GM12873 (cell line): ENCODE measurements at regions not wholly inside any gene's neighbourhood (a gene's known extent, or its start where the extent isn't known, plus 50 kb on each side); places are given as distances from the start of the nearest gene placed in this dataset.

Source experiments
- CTCF ChIP-seq: IDR thresholded peaks from 2 replicates; pipeline ENCODE4 v1.5.1; 2012; ENCODE audit warnings: low read depth, mild to moderate bottlenecking, moderate library complexity, low read length, control low read depth; ENCODE audit not compliant: insufficient read depth; ENCODE audit errors: missing control alignments

DNA sequence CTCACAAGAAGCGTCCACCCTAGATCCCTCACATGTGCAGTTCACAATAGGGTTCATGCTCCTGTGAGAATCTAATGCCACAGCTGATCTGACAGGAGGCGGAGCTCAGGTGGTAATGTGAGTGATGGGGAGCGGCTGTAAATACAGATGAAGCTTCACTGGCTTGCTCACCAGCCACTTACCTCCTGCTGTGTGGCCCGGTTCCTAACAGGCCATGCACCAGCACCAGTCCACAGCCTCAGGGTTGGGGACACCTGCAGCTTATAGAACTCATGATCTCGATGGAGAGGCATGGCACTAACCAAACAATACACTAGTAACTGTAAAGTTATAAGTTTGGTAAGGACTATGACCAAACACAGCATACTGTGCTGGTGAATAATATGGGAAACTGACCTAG is 368.0 kb upstream of the CDH5 start:
- TF ChIP-seq CTCF: no peak

DNA sequence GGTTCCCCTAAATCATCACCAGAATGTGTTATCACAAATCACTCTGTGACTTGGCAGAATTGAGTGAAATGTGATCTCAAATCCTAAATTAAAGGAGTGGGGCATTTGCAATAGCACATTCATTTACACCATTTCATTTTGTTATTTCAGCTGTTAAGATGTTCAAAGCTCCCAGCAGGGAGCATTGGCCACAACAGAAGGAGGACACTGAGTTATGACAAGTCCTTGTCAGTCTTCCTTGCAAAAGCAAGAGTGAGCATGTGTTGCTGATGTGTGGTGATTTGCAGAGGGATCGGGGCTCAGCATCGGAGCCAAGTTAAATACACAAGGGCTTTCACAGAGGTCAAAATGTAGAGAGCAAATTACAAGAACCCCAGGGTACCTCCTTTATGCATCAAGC is 372.2 kb upstream of the CDH5 start:
- TF ChIP-seq CTCF: no peak

DNA sequence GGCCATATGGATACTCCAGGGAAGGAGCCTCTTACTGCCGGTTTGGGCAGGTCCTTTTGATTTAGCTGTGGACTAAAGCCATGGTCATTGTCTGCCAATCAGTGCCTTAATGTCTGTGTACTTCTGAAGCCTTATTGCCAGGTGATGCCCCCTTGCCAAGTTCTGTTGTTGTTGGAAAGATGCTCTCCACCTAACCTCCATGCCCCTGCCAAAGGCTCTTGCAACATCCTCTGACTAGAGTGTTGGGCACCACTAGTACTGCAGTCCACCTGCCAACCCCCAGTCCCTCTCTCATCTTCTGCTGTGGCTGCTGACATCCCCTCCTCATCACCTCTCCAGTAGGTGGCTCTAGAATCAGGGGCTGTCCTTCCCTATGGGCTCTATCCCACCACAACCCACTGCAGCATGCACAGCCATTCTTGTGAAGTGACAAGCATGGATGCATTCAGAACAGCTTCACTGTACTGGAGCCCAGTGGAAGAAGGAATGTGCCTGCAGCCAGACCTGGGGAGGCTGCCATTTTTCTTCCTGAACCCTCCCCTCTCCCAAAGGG is 375.3 kb upstream of the CDH5 start:
- TF ChIP-seq CTCF: no peak

- TF ChIP-seq CTCF: no peak
These were observed 376.5 kb upstream of the CDH5 start for GRCh38 chr16:65989861-65990604.

DNA sequence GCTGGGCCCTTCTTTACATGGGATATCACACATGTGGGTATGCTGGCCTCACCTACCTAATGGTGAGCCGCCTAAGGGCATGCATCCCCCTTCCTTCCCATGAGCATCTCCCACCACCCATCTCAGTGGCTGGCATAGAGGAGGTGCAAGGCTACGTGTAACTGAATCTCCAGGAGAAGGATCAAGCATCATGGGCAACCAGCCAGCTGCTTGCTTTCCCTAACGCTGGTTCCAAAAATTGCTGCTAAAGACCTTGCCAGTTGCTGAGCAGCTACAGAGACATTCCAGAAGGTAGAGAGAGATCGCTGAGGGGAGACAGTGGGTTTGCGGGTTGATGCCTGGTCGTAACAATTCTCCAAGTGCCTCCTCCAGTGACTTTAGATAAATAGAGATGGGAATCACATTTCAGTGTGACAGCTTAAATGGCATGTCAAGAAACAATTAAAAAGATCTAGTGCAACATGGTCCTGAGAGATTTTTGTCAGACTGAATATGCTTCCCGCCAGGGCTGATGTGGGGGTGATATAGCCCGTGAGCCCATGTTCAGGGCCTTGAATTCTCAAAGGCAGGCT is 378.4 kb upstream of the CDH5 start:
- TF ChIP-seq CTCF: no peak

DNA sequence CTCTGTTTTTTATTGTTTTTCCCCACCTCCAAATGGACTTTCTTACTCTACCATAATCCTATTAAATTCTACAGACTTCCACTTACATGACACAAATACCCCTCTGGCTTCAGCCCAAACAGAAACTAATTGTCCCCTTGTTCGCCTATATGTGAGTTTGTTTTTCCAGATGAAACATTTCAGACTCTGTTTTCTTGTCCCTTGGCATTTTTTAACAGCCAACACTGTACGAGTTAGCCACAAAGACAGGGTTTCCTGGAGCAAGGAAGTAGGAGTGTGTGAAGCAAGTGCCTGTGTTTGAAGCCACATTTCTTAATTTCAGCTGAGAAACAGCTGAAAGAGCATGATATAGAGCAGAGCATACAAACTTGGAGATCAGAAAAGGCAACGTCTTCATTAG is 382.2 kb upstream of the CDH5 start:
- TF ChIP-seq CTCF: no peak

DNA sequence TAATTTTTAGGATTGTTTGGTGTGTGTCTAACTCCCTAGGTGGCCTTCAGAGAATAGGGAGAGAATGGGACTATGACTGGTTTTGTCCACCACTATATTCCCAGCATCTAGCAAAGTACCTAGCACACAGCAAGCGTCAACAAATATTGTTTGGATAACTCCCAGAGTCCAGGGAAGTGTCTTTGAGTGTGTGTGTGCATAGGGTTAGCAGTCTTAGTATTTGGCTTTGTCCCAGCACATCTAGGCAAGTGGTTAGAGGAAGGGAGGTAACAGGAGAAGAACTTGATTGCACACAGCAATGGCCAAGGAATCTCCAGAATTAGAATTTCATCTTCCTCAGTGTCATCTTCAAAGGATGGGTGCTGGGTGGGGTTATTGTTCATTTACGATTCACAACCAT is 385.4 kb upstream of the CDH5 start:
- TF ChIP-seq CTCF: no peak
